GM19467 (cell line): ENCODE measurements at regions not wholly inside any gene's neighbourhood (a gene's known extent, or its start where the extent isn't known, plus 50 kb on each side); places are given as distances from the start of the nearest gene placed in this dataset.
"Not testable (repeated sequence)": the region's sequence is repeated elsewhere in the genome, so short reads cannot be mapped to it uniquely, and the experiment has no call there.

Experiments
- ATAC-seq: cut with Tn5 transposase; IDR thresholded peaks from one replicate; pipeline ENCODE4 v1.9.1; 2021; ENCODE audit warnings: mild to moderate bottlenecking, moderate library complexity; ENCODE audit not compliant: unreplicated experiment

DNA sequence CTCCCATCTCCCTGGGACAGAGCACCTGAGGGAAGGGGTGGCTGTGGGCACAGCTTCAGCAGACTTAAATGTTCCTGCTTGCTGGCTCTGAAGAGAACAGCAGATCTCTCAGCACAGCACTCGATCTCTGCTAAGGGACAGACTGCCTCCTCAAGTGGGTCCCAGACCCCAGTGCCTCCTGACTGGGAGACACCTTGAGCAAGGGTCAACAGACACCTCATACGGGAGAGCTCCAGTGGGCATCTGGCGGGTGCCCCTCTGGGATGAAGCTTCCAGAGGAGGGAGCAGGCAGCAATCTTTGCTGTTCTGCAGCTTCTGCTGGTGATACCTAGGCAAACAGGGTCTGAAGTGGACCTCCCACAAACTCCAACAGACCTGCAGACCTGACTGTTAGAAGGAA lies 436.7 kb upstream of the CHRM2 start:
- not testable (repeated sequence) for ATAC-seq

DNA sequence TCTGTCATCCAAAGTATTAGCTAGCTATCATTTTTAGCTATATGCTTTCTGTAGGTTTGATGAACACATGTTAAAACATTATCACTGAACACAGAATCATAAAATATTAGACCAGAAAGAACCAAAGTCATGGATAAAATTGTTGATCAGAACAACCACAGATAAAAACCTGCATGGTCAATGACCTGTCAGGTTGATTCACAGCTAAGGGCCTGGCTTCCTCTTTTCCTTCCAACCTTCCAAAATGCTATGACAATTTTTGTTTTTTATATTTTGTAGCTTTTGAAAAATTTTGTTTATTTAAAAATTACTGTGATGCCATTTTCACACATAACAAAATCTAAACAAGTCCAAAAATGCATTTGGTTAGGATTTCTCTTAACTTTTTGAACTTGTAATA lies 444.4 kb upstream of the CHRM2 start:
- no peak for ATAC-seq

DNA sequence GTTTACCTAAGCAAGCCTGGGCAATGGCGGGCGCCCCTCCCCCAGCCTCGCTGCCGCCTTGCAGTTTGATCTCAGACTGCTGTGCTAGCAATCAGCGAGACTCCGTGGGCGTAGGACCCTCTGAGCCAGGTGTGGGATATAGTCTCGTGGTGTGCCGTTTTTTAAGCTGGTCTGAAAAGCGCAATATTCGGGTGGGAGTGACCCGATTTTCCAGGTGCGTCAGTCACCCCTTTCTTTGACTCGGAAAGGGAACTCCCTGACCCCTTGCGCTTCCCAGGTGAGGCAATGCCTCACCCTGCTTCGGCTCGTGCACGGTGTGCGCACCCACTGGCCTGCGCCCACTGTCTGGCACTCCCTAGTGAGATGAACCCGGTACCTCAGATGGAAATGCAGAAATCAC lies 442.6 kb upstream of the MTPN start:
- not testable (repeated sequence) for ATAC-seq

DNA sequence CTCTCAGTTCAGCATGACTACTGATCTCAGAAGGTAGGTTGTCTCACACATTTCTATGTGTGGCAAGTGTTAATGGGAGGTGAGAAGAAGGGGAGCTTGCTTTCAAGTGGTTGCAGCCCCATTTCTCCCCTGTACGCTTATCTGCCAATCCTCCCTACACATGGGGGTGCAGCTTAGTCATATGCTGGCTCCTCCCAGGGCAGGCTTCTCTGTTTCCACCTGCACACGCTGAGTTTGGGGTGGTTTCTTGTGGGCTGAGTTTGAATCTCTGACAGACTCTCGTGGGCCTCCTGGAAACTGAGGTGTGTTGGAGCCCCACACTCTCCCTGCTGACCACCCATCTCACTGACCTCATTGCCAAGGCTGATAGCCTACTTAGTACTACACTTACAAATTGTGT lies 435.8 kb upstream of the MTPN start:
- no peak for ATAC-seq

DNA sequence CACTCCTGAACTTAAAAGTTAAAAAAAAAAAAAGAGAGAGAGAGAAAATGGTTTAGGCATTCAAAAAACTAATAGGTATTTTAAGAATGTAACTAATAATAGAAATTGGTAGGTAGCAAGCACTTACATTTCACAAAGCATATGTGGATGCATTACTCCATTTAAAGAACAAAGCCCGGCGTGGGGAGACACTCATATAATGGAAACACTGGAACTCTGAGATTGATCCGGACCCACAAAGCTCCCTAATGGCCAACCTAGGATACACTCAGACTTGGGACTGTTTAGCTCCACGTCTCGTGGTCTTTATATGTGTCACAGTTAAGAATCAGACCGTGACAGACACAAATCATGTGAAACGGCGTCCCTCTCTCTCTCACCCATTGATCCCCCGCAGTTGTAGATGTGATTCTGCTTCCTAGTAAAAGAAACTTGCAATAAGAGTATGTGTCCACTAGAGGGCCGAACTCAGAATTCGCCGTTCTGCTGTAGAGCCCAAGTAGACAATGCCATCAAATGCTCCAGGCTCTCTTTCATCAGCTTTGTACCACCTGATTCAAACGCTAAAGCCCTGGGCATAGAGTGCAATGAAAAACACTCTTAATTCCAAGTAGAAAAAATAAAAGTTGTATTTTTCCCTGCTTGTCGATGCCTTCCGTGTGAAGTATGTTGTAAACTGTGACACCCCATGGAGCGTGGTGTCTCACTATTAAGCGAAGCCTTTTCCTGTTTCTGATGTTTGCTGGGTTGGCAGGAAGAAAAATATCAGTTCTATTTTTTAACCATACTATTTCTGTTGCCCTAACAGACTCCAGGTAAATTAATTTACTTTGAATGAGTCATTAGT lies 429.0 kb upstream of the MTPN start:
- ATAC-seq: peak; percentile 98

DNA sequence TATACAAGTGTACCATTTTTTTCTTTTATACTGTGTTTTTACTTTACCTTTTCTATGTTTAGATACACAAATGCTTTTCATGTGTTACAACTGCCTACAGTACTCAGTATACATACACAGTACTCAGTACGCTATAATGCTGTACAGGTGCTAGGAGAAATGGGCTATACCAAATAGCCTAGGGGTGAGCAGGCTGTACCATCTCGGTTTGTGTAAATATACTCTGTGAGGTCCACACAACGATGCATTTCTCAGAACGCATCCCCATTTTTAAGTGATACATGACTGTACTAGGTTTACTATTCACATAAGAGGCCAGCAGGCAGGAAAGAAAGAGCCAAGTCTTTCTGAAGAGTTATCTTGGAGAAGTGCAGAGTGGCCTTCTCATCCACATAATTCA lies 426.4 kb upstream of the MTPN start:
- no peak for ATAC-seq

DNA sequence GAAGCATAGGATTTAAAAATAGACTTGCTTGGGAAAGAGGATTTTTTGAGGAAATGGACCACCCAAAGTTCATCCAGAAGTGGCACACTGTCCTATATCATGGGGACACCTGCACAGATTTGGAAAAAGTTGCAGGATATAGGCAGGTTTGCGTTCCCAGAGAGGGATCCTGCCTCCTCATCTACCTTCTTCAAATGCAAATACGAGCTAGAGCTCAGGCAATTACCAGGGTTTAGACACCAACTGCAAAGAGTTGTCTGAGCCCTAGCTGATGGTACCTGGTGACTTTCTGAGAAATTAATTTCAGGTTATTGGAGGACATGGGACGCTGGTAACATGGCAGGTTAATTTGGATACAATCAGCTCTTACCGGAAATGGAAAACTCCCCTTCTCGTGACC lies 423.7 kb upstream of the MTPN start:
- no peak for ATAC-seq

DNA sequence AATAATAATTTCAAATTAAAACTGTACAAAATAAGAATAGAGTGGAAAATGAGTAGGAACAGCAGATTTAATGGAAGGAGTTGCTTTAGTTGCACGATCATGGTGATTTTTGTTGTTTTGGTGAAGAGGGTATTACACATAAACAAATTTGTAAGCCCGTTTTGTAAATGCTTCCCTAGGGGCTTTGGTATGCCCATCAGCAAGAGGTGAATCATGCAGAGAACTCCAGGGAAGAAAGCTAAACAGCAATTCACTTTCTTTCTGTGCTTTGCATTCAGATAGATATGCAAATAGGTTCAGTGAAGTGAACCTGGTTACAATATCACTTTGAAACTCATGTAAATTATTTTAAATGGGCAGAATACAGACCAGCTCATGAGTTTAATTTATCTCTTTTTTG lies 422.2 kb upstream of the MTPN start:
- no peak for ATAC-seq

DNA sequence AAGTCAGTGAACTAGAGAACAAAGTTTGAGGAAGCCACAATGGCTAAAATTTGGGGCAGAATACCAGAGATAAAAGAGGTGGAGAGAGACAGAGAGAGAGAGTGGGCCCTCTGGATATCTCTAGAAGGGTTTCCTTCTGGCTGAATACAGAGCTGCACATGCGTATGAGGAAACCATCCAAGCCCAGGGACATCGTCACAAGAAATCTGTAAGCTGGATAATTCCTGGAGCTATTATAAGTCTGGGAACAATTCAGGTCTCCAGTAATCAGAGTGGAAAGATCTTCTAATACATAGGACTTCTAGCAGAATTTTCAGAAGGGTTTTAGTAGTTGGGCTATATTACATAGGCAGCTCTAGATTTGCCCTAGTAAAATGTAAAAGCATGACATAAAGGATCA lies 415.7 kb upstream of the MTPN start:
- ATAC-seq: no peak

DNA sequence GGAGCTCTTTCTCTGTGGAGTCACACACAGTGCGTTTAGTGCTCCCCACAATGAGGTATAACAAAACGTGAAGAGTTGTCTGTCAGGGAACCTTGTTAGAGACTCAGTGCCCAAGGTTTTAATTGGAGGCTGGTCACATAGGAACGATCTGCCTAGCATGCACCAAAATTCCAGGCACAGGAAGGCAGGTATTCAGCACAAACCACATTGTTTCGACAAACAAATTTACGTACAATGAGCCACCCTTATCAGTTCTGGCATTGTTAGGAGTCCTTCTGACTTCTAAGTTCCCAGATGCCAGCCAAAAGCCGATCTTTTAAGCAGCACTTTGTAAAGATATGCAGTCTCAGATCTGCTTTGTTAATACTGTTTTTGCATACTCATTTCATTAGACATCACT lies 414.2 kb upstream of the MTPN start:
- ATAC-seq: no peak

DNA sequence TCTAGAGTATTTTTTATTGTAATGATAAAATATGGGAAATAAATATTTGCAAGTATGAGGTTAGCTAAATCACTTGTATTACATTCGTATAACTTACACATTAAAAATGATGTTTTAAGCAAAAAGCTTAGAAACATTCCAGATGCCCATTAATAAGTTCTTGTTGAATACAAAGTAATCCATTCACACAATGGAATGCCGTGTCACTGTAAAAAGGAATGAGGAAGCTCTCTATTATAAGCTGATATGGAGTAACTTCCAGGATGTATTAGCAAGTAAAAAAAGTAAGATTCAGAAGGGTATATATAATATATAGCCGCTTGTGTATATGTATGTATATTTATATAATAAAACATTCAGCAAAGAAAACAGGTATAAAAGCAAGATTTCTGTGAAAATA lies 412.8 kb upstream of the MTPN start:
- no peak for ATAC-seq

DNA sequence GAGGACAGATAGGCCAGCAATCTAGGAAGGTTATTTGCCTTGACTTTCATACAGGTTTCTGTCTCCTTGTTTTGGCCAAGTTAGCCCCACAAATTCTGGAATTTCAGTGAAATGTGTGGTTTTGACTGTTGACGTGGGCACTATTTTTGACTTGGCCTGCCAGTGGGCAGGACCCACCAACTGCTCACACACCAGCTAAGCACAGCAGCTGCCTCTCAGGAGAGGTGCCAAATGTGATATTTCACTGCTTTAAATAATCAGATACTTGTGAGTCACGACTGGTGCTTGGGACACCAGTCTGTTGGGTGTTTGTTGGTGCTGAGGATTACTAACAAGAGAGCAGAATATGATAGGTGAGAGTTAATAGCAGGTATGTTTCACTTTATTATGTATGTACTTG lies 409.7 kb upstream of the MTPN start:
- no peak for ATAC-seq

DNA sequence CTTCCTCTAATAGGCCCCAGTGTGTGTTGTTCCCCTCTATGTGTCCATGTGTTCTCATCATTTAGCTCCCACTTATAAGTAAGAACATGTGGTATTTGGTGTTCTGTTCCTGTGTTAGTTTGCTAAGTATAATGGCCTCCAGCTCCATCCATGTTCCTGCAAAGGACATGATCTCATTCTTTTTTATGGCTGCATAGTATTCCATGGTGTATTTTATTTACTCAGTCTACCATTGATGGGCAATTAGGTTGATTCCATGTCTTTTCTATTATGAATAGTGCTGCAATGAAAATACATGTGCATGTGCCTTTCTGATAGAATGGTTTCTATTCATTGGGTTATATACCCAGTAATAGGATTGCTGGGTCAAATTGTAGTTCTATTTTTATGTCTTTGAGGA lies 394.2 kb upstream of the MTPN start:
- not testable (repeated sequence) for ATAC-seq

DNA sequence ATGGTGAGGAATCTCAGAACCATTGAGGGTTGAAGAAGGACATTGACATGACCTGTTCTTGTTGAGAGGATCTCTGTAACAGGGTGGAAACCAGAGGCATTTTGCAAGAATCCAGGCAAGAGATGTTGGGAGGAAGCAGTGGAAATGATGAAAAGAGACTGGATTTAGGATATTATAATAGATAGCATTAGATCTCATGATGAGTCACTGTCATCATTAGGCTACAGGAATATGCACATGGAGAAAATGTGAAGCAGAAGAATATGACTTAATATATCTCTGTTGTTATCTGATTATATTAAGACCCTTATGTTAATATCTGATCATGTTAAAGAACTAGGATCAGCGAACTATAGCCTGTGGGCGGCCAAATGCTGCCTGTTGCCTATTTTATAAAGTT lies 393.0 kb upstream of the MTPN start:
- ATAC-seq: no peak

DNA sequence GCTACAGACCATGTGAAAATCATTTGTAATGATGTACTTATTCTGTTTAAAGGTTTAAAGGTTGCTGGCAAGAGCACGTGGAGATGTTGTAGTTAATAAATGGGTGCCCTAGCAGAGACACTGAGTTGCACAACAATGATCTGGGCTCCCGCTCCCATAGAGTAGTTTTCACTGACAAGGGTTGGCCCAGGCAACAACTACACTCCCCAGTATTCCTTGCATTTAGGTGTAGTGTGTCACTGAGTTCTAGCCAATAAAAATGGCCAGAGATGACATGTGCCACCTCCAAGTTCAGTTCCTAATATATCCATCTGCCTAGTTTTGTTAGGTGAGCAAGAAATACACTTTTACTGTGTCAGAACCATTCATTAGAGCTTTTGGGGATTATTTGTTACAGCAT lies 392.1 kb upstream of the MTPN start:
- no peak for ATAC-seq

DNA sequence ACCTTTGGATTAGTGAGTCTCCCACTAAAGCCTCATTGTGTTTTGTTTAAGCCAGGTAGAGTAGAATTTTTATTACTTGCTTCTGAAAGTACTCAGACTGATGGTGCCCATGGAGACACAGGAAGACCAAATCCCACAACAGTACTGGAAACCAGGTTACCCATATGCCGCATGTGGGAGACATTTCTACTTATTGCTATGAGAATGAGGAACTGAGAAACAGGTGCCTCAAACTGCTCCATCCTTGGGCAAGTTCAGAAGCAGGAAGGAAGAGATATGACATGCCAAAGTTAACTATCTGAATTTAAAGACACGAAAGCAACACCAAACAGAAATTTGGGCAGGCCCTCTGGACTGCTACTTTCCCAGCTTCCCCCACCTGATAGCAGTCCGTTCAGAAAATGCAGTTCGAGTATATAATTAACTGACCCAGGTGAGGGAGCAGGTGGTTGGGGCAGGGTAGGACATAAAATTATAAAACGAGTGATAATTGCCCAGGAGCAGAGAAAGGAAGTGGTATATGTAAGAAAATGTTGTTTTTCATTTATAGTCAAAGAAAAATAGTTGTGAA lies 382.3 kb upstream of the MTPN start:
- ATAC-seq: peak; percentile 94

DNA sequence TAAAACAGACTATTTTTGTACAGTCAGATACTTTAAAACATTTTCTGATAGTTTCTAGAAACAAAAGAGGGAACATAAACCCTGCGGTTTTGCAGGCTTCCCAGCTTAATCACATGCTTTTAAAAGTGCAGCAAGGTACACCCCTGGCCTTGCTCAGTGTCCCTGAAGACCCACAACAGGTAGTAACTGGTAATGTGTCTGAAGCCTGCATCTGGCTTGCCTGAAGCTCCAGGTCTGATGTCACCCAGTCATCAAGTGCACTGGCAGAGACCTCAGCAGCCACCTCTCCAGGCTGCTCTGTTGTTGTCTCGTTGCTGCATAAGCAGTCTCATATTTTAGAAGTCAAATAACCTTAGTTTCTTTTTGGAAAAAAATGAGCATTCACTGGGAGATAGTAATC lies 376.1 kb upstream of the MTPN start:
- peak; percentile 59 for ATAC-seq

DNA sequence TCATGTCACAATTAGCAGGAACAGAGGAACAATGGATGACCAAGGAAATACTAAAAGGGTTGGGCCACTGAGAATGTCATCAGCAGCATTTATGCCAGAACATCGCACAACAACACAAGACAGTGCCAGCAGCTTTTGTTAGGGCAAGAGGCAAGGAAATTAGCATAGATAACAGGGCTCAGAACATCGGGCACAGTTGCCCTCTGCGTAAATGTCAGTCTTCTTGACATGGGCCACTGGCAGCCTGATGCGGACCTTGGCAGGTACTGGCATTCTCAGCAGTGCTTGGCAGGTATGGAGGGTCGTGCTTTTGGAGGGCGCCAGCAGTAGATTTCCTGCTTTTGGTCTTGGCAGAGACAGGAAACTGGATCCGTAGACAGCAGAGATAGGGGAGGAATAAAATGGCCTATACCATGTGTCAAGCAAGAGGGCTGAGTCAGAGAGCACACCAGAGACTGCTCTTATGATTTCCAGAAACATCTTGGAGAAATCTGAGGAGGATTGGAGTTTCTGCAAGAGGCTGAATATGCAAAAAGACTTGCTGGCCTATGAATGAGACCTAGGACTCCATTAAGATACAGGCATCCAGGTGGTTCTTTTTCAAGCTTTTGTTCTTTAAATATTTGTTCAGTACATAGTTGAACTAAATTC lies 371.5 kb upstream of the MTPN start:
- ATAC-seq: no peak

DNA sequence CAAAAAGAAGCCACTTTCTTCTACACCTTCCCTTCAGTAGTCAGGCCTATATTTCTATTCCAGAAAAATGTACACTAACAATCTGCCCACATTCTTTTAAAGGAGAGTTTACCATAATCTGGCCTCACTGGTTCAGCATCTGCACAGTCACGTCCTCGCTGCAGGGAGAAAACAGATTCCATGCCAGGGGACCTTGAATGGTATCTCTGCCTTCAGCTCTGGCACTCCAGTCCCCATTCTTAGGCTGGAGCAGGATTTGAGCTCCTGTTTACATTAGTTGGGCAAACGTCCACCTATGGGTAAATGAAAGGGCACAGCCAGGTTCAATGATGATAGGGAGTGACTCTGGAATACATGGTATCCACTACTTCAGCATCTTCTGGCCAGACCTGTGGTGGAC lies 371.0 kb upstream of the MTPN start:
- ATAC-seq: no peak

DNA sequence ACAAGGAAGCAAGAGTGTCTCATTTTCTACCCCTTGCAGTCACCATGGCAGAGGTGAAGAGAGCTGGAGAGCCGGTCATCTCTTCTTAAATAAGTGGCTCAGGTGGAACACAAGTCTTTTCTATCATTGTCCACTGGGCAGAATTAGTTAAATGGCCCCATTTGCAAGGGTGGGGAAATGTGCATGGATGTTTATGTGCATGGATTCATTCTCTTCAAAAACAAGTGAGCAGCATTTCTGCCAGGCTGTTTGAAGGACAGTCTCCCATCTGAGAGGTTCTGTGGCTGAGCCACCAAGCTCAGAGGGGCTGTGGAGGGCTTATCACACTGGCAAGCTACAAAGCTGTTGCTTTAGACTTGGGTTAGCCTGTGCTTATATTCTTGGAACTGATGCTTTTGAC lies 370.3 kb upstream of the MTPN start:
- ATAC-seq: no peak

DNA sequence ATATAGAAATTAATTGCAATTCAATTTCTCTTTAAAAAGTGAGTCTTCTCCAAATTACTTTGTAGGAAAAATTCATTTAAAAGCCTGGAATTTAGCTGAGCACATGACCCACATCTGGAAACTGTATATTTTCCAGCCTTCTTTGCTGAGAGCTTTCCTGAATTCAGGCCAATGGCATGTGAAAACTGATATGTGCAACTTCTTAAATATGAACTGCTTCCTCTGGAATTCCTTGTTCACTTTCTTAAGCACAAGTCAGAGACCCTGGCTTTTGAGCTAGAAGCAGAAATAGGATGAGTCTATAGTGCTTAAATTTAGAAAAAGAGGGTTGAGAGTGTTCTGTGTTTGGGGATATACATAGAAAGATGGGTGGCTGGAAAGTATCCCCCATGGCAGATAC lies 365.1 kb upstream of the MTPN start:
- no peak for ATAC-seq

DNA sequence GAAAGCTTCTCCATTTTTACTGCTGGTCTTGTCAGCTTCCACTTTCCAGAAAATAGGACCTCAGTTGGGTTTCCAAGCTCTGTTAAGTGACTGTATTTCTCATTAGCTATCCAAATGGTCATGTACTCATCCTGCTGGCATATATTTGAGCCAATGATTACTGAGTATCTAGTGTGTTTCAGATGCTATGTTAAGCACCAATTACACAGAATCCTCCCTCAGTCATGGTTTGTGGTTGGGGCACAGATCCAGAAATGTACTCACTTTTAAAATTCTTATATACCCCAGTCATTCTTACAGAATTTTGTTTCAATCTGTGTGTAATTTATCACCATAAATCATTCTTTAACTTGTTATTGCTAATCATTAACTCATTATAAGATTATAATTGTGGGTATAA lies 362.3 kb upstream of the MTPN start:
- no peak for ATAC-seq
